Fibroblast of villous mesenchyme (primary cell): ENCODE measurements at regions not wholly inside any gene's neighbourhood (a gene's known extent, or its start where the extent isn't known, plus 50 kb on each side); places are given as distances from the start of the nearest gene placed in this dataset.

Experiments used
- DNase-seq: peaks from one replicate; pipeline ENCODE4 v3.0.0-alpha.2; 2010; ENCODE audit warnings: low read depth
- H3K4me3 ChIP-seq: 2 replicates; pipeline ENCODE4 v1.5.1; 2011; ENCODE audit warnings: low read depth, mild to moderate bottlenecking, low read length
- TF ChIP-seq, protein P1 (sequence below): IDR thresholded peaks from 2 replicates; pipeline ENCODE4 v1.5.1; 2012; ENCODE audit warnings: low read depth, mild to moderate bottlenecking, low read length; ENCODE audit not compliant: insufficient read depth

DNA sequence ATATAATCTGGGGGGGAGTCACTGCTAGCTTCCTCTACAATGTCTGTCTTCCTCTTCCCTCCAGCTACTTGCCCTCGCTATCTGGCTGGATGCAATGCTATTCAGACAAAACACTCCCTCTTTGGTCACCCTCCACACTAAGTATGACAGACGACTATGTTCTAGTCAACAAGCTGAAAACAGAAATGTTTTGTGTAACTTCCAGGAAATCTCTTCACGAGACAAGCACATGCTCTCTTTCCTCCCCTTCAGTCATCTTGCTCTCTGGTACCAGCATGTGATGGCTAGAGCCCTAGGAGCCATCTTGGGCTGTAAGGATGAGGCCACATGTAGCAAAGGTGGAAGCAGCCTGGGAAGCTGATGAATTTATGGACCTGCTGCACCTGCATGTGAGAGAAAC lies 151.3 kb downstream of the ARRDC4 start:
- no peak overlapping the region for H3K4me3 ChIP-seq
- TF ChIP-seq, protein P1, sequence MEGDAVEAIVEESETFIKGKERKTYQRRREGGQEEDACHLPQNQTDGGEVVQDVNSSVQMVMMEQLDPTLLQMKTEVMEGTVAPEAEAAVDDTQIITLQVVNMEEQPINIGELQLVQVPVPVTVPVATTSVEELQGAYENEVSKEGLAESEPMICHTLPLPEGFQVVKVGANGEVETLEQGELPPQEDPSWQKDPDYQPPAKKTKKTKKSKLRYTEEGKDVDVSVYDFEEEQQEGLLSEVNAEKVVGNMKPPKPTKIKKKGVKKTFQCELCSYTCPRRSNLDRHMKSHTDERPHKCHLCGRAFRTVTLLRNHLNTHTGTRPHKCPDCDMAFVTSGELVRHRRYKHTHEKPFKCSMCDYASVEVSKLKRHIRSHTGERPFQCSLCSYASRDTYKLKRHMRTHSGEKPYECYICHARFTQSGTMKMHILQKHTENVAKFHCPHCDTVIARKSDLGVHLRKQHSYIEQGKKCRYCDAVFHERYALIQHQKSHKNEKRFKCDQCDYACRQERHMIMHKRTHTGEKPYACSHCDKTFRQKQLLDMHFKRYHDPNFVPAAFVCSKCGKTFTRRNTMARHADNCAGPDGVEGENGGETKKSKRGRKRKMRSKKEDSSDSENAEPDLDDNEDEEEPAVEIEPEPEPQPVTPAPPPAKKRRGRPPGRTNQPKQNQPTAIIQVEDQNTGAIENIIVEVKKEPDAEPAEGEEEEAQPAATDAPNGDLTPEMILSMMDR, result no peak
- DNase-seq, result no peak

DNA sequence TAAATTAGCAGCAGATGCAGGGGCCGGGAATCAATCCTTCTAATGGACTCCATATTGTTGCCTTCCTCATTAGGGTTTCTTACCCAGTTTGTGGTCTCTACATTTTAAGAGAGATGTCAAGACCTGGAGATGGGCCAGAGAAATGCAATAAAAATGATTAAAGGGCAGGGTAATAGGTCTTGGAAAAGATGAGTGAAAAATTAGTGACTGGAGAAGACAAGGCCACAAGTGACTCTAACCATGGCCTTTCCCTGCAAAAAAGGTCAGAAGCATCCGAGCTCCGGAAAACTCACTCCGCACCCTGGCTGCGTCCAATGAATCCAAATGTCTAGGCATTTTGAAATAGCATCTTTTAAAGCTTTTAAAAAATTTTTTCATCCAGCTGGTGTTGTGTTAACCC lies 152.8 kb downstream of the ARRDC4 start:
- no peak overlapping the region for H3K4me3 ChIP-seq
- TF ChIP-seq, protein P1, result no peak
- no peak for DNase-seq

DNA sequence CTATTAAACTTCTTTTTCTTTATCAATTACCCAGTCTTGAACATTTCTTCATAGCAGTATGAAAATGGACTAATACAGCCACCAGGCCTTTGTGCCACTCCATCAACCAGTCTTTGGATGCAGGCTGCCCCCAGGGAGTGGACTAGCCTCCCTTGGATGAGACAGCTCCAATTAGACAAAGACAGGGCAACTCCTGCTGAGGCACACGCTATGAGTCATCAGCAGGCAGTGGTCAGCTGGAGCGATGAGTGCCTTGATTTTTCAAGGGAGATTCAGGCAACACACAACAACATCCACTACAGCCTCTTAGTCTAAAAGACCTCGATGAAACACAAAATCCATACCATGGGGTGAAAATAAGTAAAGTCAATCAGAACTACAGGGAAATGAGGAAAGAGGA lies 160.1 kb downstream of the ARRDC4 start:
- TF ChIP-seq, protein P1, result no peak
- H3K4me3 ChIP-seq, result no peak overlapping the region
- DNase-seq, result peak; percentile 23

DNA sequence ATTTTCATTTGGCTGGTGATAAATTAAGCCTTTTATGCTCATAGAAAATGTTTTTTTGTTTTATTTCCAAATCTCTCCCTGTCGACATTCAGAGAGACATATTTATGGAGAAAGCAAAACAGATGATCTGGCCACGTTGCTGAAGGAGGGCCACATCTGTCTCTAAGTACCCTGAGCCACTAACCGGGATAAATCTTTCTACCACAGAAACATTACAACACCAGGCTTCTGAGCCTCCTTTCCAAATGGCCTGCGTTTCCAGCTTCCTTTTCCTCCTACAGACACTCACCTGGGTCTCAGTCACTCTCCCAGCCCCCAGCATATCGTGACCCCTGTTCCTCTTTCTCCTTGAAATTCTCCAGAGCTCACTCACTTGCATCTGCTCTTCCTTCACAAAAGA lies 161.0 kb downstream of the ARRDC4 start:
- H3K4me3 ChIP-seq, result no peak overlapping the region
- DNase-seq, result peak; percentile 71
- TF ChIP-seq, protein P1, result no peak

DNA sequence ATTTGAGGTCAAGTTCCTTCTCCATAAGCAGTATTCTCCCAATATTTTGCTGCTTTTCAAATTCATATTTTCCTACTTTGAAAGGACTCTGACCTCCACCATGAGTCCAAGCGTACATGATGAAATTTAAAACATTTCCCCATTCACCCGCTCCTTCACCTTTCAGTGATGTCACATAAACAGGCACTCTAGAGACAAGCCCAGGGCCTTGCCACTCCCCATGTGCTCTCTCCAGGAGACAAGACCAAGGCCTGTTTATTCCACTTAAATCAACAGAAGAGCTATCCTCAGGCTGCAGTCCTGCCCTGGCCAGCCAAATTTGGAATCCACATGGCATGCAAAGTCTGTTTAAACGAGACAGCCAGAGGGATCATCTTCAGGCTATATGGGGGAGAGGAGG lies 161.5 kb downstream of the ARRDC4 start:
- peak; percentile 58 for DNase-seq
- H3K4me3 ChIP-seq, result no peak overlapping the region
- TF ChIP-seq, protein P1, result no peak

DNA sequence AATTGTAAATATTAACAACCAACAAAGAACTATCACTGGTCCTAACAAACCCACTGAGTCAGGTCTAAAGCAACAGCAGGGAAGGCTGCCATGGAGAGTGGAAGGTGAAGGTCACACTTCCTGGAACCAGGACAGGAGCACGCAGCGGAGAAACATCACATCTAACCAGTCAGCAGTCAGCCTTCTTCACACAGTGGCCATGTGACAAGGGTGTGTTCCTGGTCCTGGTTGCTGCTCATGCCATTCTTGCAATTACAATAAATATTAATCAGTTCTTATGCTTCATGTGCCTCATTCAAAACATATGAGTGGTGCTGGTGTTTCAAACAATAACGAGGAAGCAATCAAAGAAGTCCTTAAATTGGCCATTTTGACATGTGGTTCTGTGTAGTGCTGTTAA lies 162.8 kb downstream of the ARRDC4 start:
- DNase-seq, result no peak
- TF ChIP-seq, protein P1, result no peak
- H3K4me3 ChIP-seq, result no peak overlapping the region

DNA sequence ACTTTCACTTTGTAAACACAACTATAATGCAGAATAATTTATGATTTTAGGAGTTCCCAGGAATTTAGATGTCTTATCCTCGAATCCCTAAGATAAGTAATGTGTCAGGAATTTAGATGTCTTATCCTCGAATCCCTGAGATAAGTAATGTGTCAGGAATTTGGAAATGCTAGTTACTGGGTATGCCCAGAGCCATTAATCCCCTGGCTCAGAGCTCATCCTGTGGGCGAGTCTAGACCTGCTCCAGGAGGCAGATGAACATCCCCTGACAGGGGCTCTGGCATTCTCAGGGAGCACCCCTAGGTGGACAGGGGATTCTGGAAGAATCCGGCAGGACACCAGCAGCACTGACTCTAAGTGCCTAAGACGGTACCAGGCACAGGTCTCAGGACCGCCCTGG lies 163.3 kb downstream of the ARRDC4 start:
- TF ChIP-seq, protein P1, result no peak
- H3K4me3 ChIP-seq, result no peak overlapping the region
- DNase-seq, result no peak
